ENCODE measurements at regions not wholly inside any gene's neighbourhood (a gene's known extent, or its start where the extent isn't known, plus 50 kb on each side); places are given as distances from the start of the nearest gene placed in this dataset.

- no peak overlapping the region for H3K9ac ChIP-seq (ENCODE audit: low read length)
- H3K27ac ChIP-seq (ENCODE audit: low read depth, low read length) = no peak overlapping the region
- H3K4me3 ChIP-seq (ENCODE audit: low read depth, low read length) = no peak overlapping the region
- no peaks in the 10 kb centered on the region for H3K27me3 ChIP-seq (ENCODE audit: control insufficient read depth, insufficient read depth, low read length)
- 0 out of 2 replicates have a peak, but pooled peaks cover 6% of the 10 kb centered on the region for H3K9me3 ChIP-seq (ENCODE audit: control insufficient read depth, insufficient read depth, low read depth, low read length)
- H3K4me1 ChIP-seq (ENCODE audit: control insufficient read depth, insufficient read depth, low read length) = no peaks in the 10 kb centered on the region
- no peaks in the 10 kb centered on the region for H3K36me3 ChIP-seq (ENCODE audit: control insufficient read depth, insufficient read depth, low read length)
Measured at GRCh38 chr13:39283072-39283471, 244.8 kb downstream of the NHLRC3 start.

- H3K9me3 ChIP-seq (ENCODE audit: control insufficient read depth, insufficient read depth, low read depth, low read length) = peaks cover 9% of the 10 kb centered on the region; the same call in 1 of the 2 replicates
- no peaks in the 10 kb centered on the region for H3K27me3 ChIP-seq (ENCODE audit: control insufficient read depth, insufficient read depth, low read length)
- no peak overlapping the region for H3K4me3 ChIP-seq (ENCODE audit: low read depth, low read length)
- no peak overlapping the region for H3K9ac ChIP-seq (ENCODE audit: low read length)
- H3K36me3 ChIP-seq (ENCODE audit: control insufficient read depth, insufficient read depth, low read length) = no peaks in the 10 kb centered on the region
- no peak overlapping the region for H3K27ac ChIP-seq (ENCODE audit: low read depth, low read length)
- no peaks in the 10 kb centered on the region for H3K4me1 ChIP-seq (ENCODE audit: control insufficient read depth, insufficient read depth, low read length)
Measured at GRCh38 chr13:39284801-39285388, 246.6 kb downstream of the NHLRC3 start.

Data from HUES6 (cell line).